GM18873 (cell line): ENCODE measurements at regions not wholly inside any gene's neighbourhood (a gene's known extent, or its start where the extent isn't known, plus 50 kb on each side); places are given as distances from the start of the nearest gene placed in this dataset.
"Not testable (repeated sequence)": the region's sequence is repeated elsewhere in the genome, so short reads cannot be mapped to it uniquely, and the experiment has no call there.

Experiments
- ATAC-seq: cut with Tn5 transposase; IDR thresholded peaks from one replicate; pipeline ENCODE4 v1.9.1; 2021; ENCODE audit warnings: mild to moderate bottlenecking, moderate library complexity, moderate number of reproducible peaks; ENCODE audit not compliant: unreplicated experiment, low FRiP score

DNA sequence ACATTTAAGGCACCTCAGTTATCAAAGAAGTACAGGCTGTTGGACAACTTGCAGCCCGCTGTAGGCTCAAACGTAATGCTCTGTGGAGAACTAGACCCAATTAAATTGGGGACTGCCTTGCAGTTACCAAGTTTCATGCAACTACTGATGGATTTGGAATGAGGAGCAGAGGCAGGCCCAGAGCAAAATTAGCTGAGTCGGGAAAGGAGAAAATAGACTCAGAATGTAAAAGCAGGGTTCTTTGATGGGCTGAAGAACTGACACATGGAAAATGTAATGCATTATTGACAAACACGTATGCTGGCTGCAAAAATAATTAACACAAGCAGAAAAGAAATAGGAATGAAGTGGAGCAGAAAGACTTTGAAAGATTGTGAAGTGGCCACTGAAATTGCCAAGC lies 432.7 kb upstream of the HNRNPA3 start:
- ATAC-seq = no peak

DNA sequence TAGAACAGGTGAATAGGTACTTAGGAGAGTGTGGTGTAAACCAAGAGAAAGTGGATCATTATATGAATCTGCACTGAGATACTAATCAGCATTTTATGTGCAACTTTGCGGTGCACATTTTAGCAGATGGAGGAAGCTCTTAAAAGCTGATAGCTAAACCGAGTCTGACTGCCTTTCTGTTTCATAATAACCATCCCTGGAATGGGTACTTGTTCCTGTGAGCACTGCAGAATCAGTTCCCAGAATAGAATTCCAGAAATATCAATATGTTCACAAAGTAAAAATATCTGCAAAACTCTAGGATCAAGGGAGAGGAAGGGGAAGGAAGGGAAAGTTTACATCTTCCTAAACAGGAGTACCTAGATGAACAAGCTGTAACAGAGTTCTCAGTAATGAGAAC lies 432.2 kb upstream of the HNRNPA3 start:
- no peak for ATAC-seq

DNA sequence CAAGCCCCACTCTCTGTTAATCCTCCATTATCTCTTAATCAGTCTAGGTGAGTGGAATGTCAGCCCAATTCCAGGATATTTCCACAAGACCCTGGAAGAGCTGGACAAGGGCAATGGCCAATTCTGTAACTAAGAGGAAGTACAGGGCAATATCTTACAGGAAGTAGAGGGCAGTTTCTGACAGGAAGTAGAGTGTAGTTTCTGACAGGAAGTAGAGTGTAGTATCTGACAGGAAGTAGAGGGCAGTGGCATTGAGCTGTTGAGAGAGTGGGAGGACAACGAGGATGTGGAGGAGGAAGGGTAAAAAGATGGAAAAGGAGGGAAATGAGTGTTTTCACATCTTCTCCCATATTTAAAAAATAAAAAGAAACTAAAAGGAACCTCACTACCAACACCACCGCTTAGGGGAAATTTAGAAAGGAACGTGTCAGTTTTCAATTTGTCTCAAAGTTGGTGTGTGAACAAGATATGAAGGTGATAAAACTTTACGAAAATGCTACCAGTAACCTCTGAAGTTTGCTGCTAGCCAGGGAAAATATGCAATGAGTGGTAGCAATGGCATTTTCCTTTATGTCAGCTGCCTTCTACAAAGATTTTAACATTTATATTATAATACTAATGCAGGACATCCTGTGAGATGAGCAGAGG lies 430.9 kb upstream of the HNRNPA3 start:
- ATAC-seq = no peak

DNA sequence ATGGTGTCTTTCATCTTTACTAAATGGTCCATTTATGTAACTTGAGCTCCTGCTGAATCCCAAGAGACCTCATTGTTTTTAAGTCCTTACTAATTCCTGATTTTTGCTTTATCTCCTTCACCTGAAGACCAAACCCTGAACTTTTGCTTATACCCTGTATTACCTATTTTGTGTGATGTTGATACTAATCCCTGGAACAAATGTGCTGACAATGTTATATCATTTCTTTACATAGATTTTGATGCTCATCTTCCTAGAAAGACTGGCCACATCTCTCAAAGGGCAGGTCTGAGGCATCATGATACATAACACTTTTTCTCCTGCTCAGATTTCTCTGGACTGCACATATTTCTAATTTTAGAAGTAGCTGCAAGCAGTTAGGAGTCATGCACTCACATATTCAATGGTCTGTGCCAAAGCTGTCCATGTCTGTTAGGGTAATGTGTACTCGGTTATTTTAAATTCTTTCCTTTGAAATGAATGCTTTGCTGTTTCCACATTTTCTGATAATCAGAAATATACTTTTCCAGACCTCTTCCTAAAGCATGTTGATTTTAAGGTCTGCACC lies 427.9 kb upstream of the HNRNPA3 start:
- no peak for ATAC-seq

DNA sequence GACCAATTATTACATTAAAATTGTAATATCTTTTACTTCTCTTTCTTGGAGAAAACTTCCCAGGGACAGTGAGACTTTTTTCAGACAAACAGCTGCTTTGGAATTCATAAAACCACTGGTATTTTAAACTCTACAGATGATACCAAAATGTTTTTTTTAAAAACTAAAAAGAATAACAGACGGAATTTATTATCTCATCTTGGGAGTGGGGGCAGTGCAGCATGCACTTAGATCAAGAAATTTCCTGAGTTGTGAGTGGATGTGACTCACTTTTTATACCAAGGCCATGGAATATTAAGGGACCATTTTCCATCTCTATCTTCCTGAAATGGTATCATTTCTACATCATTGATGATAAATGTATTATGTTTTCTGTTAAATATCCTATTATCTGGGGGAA lies 422.8 kb upstream of the HNRNPA3 start:
- ATAC-seq = no peak

DNA sequence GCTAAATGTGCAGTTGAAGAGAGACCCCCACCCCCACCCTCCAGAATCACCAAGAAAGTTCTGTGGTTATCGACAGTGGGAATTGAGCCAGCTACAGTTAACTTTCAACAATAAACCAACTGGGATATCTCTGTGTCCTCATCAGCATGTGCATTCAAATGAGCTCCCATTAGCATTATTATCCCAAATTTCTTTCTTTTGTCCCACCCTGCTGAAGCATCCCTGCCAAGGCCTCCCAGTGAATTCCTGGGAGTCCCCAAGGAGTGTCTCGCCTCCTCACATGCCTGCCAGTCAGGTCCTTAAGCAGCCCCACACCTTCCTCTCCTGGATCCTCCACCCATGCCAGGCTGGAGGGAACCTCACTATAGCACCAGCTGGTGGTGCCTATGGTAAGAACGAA lies 422.1 kb upstream of the HNRNPA3 start:
- no peak for ATAC-seq

DNA sequence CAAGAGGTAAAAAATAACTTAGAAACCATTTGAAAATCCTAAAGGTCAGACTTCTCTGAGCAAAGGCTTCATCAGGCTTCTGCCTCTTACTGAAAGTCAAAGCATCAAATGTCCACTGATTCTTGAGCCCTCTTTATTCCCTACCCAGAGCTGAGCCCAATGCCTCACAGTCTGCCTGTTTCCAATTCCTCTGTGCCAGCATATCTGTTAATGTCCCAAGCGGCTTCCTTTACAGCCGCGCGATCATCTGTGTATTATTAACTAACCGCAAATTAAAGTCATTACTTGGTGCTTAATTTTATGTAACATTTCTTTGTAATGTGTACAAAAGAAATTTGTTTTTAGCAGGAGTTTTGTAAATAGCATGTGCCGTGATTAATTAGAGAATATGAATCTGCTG lies 418.8 kb upstream of the HNRNPA3 start:
- no peak for ATAC-seq

DNA sequence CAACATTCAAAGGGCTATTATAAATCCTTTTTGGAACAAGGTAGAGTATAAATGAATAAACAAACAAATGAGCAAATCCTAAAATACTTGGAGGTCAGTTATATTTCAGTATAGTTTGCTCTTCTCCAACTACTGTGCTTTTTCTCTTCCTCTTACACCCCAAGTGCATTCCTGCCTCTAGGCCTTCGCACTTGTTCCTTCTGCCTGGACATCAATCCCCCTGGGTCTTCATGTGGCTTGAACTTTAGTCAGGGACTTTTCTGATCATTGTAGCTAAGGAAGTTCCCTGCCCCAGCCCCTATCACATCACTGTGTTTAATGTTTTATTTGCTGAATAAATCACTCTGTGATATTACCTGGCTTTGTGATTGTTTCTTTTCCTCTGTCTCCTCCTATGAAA lies 418.2 kb upstream of the HNRNPA3 start:
- ATAC-seq = no peak

DNA sequence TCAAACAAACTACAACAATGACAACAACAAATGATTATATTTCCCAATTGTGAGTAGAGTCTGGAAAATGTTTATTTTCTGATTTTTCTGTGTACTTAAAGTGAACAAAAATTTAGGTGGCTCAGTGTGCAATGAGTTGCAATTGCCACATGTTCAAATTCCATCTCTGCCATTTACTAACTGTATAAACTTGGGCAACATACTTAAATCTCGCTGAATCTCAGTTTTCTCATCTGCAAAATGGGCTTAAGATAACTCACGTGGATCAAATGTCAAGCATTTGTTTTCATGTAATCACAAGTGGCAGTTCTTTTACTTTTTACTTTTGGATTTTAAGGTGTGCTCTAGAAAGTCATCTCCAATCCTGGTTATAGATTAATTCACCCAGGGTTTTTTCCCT lies 416.8 kb upstream of the HNRNPA3 start:
- ATAC-seq = no peak

DNA sequence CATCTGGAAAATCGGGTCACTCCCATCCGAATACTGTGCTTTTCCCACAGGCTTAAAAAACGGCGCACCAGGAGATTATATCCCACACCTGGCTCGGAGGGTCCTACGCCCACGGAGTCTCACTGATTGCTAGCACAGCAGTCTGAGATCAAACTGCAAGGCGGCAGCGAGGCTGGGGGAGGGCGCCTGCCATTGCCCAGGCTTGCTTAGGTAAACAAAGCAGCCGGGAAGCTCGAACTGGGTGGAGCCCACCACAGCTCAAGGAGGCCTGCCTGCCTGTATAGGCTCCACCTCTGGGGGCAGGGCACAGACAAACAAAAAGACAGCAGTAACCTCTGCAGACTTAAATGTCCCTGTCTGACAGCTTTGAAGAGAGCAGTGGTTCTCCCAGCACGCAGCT lies 415.9 kb upstream of the HNRNPA3 start:
- not testable (repeated sequence) for ATAC-seq

DNA sequence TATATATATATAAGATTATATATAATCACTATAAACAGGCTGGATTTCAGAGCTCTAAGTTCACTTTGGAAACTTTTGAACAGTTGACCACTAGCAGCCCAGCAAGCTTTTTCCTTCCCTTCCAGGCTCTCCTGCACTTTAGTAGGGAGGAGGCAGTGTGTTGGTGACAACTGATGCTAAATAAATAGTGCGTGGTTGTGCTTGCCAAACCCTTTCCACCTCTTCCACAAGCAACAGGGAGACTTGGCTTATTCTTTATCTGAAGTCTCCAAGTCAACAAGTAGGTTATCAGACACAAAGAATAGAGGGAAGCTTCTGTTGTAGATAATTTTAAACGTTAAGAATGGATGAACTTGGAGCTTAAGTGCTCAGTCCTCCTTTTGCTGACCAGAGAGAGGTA lies 408.2 kb upstream of the HNRNPA3 start:
- no peak for ATAC-seq

DNA sequence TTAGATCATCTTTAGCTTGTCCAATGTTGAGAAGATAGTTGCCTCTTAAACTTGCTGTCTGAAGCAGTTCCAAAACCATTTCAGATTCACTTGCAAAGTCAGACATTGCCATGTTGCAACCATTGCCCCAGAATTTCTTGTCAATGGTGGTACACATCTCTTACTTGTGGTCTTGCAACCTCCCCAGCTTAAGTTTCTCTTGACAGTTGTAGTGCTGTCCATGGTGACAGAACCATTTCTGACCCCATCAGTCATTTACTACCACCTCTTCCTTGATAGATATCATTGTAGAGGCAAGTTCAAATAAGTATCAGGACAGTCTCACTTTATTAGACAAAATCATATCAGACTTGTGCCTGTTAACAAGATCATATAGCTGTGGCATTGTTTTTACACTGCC lies 407.2 kb upstream of the HNRNPA3 start:
- no peak for ATAC-seq

DNA sequence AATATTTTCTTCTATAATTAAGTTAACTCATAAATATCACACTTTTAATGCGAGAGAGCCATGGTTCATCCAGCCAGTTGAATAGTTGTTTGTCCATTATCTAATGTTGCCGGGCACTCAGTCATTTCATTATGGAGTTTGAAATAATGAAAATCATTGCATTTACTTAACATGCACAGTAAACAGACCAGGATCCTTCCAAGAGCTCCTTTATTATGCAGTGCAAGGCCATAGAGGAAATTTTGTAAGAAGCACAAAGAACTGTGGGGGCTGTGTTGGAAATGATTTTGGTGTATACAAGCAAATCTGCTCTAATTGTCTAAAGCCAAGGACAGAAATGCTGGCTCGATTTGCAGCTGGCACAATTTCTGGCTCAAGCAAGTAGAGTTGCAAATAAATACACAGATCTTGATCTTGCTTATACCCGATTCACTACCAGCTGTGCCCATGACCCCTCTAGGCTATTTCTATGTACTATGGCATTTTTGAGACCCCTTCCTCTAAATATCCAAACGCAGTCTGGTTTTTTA lies 400.3 kb upstream of the HNRNPA3 start:
- ATAC-seq = no peak

DNA sequence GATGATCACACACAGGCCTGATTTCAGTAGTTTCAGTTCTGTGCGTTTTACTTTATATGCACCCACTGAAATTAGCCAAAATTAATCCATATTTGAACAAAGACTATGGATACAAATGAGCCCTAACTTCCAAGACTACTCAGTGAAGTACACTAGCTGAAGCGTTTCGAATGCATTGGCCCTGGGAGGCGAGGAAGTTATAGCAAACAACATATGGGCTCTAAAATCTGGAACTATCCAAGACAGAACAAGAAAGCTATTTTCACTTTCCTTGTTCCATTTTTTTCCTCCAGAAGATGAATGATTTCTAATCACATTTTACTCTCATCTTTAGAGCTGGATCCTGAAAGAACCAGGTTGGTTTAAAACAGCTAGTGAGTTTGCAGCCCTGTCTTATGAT lies 399.4 kb upstream of the HNRNPA3 start:
- no peak for ATAC-seq

DNA sequence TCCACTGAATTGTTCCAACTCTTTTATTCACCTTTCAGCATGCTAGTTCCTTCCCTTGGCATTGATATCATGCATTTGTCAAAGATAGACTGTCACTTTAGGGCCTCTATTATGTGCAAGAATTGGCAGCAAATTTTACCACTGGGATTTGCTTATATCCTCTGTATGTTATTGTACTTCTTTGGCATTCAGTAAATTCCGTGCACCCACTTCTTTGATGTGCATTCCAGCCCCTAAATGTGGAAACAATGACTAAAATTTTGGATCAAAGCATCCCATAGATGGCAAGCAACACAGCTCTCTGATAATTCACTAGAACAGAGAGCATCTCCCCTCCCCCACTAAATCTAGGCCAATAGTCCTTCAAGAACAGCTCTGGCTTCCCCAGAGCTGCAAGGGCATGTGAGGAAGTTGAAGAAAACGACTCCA lies 399.0 kb upstream of the HNRNPA3 start:
- no peak for ATAC-seq

DNA sequence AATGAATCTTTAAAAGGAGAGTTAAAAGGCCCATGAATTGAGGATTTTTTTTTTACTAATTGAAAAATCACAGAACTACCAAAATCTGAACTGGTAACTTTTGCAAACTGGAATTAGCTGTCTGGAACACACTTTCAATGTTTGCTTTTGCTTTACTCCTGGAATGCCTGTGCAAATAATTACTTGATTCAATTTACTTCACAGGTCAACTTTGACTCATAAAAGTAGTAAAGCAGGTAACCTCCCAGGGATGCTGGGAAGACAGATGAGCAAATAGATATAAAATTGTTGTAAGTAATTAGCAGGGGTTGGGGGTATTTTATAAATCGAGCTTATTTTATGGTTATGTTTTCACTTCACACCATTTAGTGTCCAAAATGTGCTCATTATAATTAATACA lies 398.3 kb upstream of the HNRNPA3 start:
- ATAC-seq = no peak

DNA sequence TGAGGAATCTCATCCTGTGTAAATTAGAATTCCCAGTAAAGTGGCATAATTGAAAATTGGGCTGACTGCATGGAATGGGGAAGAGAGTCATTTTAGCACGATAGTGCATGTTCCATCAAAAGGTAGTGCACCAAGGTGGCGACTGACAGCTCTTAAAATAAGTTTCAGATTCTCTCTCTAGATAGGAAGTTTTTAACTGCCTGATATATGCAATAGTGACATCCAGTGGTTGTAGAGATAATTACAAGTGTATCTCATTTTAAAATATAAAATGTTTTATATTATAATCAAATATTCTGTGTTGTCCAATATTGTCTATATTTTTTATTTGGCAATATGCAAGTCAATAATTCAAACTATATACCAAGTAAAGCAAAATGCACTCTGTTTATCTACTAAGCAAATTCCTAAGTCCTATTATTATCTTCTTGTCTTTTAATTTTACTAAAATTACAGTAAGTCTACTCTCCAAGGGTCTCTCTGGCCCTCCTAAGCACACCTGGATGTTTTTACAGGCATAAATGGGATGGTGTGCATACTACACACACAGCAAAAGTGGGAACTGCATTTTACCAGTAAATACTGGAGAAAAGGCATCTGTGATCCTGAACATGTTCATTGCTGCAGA lies 397.7 kb upstream of the HNRNPA3 start:
- no peak for ATAC-seq

DNA sequence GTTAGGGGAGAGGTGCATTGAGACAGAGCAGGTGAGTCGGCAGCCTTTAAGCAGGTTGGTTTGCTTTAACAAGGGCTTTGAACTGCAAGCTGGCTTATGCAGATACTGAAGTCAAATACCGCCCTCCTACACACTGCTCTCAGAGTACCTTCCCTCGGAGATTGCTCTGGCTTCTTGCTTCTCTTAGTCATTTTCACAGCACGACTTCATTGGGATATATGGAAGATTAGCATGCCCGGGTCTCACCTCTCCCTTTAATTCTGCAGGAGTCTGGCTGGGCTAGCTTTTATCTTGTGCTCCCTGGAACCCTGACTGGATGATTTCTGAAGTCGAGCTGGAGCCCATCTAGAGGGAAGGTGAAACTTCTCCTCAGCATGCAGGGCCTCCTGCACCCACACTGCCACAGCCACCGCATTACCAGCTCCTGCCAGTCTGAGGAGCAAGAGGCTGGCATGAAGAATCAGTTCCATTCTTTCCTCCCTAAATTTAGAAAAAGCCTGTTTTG lies 395.5 kb upstream of the HNRNPA3 start:
- no peak for ATAC-seq

DNA sequence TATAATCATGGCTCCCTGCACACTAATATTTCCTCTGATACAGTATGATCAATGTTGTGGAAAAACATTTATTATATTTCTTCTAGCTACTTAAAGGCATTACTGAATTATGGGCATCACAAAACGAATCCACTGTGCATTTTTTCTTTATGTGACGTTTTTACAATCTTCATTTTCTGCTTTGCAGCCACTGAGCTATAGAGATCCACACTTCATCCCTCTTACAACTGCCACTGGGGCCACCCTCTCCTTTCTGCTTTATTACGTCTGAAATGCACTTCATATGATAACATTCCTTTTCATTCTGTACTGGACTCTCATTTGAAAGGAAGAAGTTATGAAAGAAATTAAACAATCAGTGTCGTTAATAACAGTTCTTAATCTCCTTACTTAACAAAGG lies 394.5 kb upstream of the HNRNPA3 start:
- no peak for ATAC-seq

DNA sequence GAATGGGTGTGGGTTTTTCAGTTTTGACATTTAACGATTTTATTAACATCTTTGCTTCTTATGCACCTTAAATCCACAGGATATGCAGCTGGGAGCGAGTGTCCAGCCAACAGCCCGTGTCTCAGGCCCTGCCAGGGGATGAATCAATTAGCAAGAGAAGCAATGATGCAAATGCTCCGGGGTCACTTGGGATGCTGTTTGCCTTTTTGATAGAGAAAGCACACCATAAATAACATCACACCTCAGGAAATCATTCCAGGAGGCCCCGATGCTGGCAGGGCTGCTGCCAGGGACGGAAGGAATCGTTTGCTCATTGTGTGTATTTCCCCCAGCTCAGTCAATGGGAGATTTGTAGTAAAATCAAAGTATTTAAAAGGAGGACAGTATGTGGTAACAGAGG lies 394.0 kb upstream of the HNRNPA3 start:
- no peak for ATAC-seq

DNA sequence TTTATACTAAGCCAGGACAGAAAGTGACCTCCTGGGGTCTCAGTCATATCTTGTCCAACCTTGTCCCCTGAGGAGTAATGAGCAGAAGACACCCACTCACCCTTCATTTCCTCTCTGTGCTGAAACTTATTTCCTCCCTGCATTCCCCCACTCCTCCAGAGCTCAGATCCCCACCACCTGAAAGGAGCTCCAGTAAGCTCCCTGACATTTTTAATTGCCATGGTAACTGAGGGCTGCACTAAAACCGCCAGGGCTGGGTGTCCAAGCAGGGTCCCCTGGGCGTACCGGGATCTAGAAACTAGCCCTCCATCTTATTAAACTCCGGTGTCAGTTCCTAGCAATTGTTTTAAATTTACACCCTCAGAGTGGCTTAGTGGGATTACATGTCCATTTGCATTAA lies 393.3 kb upstream of the HNRNPA3 start:
- ATAC-seq = no peak
